ENCODE measurements at regions not wholly inside any gene's neighbourhood (a gene's known extent, or its start where the extent isn't known, plus 50 kb on each side); places are given as distances from the start of the nearest gene placed in this dataset.

DNA sequence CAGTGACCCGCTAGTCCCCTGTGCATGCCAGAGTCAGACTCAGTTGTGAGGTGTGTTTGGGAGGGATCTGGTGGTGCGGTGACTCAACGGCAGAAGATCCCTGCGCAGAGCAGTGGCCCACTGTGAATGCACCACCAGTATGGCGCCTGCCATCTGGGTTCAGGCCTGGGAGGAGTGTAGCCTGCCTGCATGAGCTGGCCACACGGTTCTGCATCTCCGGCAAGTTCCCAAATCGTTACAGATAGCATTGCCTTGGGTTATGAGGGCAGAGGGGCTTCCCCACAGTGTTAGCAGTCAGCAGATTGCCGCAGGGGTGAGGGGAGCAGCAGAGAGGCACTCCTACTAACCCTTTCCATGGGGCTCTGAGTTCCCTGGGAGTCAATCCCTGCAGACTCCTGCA is 629.6 kb downstream of the TLL1 start:
- no peak for TF ChIP-seq POLR2AphosphoS5 (IDR thresholded peaks at IDR 0.05)
- no peak for TF ChIP-seq EP300 (IDR thresholded peaks at IDR 0.05)
- TF ChIP-seq POLR2A (IDR thresholded peaks at IDR 0.05), result no peak
- TF ChIP-seq, protein P1, sequence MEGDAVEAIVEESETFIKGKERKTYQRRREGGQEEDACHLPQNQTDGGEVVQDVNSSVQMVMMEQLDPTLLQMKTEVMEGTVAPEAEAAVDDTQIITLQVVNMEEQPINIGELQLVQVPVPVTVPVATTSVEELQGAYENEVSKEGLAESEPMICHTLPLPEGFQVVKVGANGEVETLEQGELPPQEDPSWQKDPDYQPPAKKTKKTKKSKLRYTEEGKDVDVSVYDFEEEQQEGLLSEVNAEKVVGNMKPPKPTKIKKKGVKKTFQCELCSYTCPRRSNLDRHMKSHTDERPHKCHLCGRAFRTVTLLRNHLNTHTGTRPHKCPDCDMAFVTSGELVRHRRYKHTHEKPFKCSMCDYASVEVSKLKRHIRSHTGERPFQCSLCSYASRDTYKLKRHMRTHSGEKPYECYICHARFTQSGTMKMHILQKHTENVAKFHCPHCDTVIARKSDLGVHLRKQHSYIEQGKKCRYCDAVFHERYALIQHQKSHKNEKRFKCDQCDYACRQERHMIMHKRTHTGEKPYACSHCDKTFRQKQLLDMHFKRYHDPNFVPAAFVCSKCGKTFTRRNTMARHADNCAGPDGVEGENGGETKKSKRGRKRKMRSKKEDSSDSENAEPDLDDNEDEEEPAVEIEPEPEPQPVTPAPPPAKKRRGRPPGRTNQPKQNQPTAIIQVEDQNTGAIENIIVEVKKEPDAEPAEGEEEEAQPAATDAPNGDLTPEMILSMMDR (IDR thresholded peaks at IDR 0.05), result no peak
- 86 to 97% methylated on average over 9 of the region's 9 CpGs for whole genome bisulfite sequencing, 2 donors
- intact Hi-C loops (cut with DNase I), result no loop called here
- Histone ChIP-seq H3K27ac (no peak overlapping the region), H3K36me3 (no peaks in the 10 kb centered on the region), H3K4me3 (no peak overlapping the region), H3K9me3 (no peaks in the 10 kb centered on the region), H3K4me1 (no peaks in the 10 kb centered on the region), H3K27me3 (no peaks in the 10 kb centered on the region)
- DNase-seq, result no peak

DNA sequence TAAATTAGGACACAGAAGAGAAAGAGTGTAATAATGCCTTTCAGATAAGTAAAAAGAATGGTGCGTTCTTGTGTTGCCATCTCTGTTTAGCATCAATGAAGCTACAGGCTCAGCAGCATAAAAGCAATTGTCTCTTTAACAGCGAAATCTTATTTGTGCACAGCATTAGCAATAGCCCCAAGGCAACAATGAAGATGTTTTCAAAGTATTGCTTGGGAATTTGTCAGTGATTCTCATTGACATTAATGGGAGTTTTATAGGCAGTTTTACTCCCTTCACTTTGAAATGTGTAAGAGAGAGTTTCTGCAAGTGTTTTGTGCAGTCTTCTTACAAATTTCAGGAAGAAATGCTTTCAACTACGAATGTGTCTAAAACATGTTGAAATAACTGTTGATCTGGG is 633.0 kb downstream of the TLL1 start:
- Histone ChIP-seq H3K9me3 (no peaks in the 10 kb centered on the region), H3K27ac (no peak overlapping the region), H3K36me3 (no peaks in the 10 kb centered on the region), H3K4me3 (no peak overlapping the region), H3K27me3 (no peaks in the 10 kb centered on the region), H3K4me1 (no peaks in the 10 kb centered on the region)
- TF ChIP-seq EP300 (IDR thresholded peaks at IDR 0.05) (no peak), POLR2A (IDR thresholded peaks at IDR 0.05) (no peak), POLR2AphosphoS5 (IDR thresholded peaks at IDR 0.05) (no peak)
- TF ChIP-seq, protein P1 (IDR thresholded peaks at IDR 0.05), result no peak
- 82 to 85% methylated on average over 3 of the region's 3 CpGs for WGBS, 2 donors
- intact Hi-C loops (cut with DNase I), result no loop called here
- no peak for DNase-seq

DNA sequence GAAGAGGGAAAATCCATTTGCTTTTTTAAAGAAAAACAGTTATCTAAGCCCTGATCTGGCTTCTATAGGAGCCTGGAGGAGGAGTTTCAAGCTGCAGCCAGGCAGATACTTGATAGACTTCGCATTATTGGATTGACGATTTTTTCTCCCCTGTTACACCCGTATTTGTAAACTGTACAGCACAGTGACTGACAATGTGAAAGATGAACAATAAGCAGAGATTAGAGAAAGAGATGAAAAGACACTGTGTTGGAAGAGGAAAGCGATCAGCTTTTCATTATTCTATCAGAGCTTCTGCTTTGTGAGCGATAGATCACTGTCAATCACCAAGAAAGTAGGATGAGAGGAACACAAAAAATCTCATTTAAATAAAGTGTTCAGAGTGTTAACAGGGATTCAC is 639.2 kb downstream of the TLL1 start:
- intact Hi-C loops (cut with DNase I), result no loop called here
- no peaks in the 10 kb centered on the region for H3K27me3 ChIP-seq
- H3K4me1 ChIP-seq, result no peaks in the 10 kb centered on the region
- no peaks in the 10 kb centered on the region for H3K36me3 ChIP-seq
- no peak for DNase-seq
- no peaks in the 10 kb centered on the region for H3K9me3 ChIP-seq
- 88 to 89% methylated on average over 5 of the region's 5 CpGs for WGBS, 2 donors
- no peak overlapping the region for H3K4me3 ChIP-seq
- TF ChIP-seq EP300 (IDR thresholded peaks at IDR 0.05) (no peak), POLR2AphosphoS5 (IDR thresholded peaks at IDR 0.05) (no peak), POLR2A (IDR thresholded peaks at IDR 0.05) (no peak)
- TF ChIP-seq, protein P1 (IDR thresholded peaks at IDR 0.05), result no peak
- H3K27ac ChIP-seq, result no peak overlapping the region

DNA sequence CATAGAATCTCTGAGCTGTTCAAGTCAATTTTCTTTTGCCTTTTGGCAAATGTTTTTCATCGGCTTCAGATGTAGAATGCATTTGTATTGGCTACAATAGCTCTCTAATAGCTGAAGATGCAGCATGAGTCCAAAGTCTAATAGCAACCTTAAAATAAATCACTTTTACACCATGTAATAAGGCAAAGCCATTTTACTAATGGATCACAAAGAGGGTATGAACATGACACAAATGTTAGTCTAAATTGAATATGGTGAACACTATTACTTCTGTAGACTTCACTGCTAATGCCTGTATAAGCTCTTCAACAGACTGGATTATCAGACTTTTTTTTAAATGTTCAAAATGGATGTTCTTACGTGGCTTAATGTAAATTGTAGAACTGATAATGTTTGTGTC is 645.3 kb downstream of the TLL1 start:
- Histone ChIP-seq H3K4me3 (no peak overlapping the region), H3K4me1 (no peaks in the 10 kb centered on the region), H3K27ac (no peak overlapping the region), H3K27me3 (no peaks in the 10 kb centered on the region), H3K36me3 (no peaks in the 10 kb centered on the region), H3K9me3 (no peaks in the 10 kb centered on the region)
- no peak for TF ChIP-seq EP300 (IDR thresholded peaks at IDR 0.05)
- TF ChIP-seq POLR2AphosphoS5 (IDR thresholded peaks at IDR 0.05), result no peak
- TF ChIP-seq, protein P1 (IDR thresholded peaks at IDR 0.05), result no peak
- no peak for TF ChIP-seq POLR2A (IDR thresholded peaks at IDR 0.05)
- WGBS, 2 donors, result 71 to 86% methylated on average over 2 of the region's 2 CpGs
- intact Hi-C loops (cut with DNase I), result no loop called here
- no peak for DNase-seq

DNA sequence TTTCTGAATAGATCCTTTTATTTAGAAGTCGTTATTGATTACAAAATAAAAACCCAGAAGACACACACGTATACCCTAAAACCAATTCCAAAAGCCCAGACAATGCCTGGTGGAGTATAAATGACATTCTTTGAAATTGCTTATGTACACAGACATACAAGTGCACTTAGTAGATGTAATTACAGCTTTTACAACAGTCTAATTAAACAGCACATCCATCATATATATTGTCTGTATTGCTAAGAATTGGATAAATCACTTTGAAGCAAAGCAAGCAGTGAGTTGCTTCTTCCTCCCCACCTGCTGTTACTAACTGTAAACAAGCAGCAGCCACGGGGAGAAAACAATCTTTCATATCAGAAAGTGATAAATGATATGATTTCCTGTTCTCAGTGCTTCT is 645.7 kb downstream of the TLL1 start:
- Histone ChIP-seq H3K27me3 (no peaks in the 10 kb centered on the region), H3K27ac (no peak overlapping the region), H3K9me3 (no peaks in the 10 kb centered on the region), H3K4me3 (no peak overlapping the region), H3K36me3 (no peaks in the 10 kb centered on the region), H3K4me1 (no peaks in the 10 kb centered on the region)
- DNase-seq, result no peak
- WGBS, 2 donors, result 28 to 45% methylated on average over 3 of the region's 3 CpGs
- TF ChIP-seq, protein P1 (IDR thresholded peaks at IDR 0.05), result no peak
- TF ChIP-seq EP300 (IDR thresholded peaks at IDR 0.05), result no peak
- no peak for TF ChIP-seq POLR2AphosphoS5 (IDR thresholded peaks at IDR 0.05)
- TF ChIP-seq POLR2A (IDR thresholded peaks at IDR 0.05), result no peak
- intact Hi-C loops (cut with DNase I), result no loop called here

All from sigmoid colon (tissue), 6 donors.